ACHN (cell line): ENCODE measurements at regions not wholly inside any gene's neighbourhood (a gene's known extent, or its start where the extent isn't known, plus 50 kb on each side); places are given as distances from the start of the nearest gene placed in this dataset.

ENCODE experiments used
- DNase-seq: peaks from one replicate; pipeline ENCODE4 v3.0.0-alpha.2; 2015
- in situ Hi-C: cut with HindIII; loops from 2 replicates; pipeline ENCODE4 v1.10.0; 2017; ENCODE audit warnings: low sequenced_read_pairs, low pct_ligation_motif_present, low pct_unique_long_range_greater_than_20kb

- in situ Hi-C loops: no loop called here
- no peak for DNase-seq
Observed at GRCh38 chr13:97165502-97166425, 56.4 kb upstream of the MBNL2 start.

GRCh38 chr13:97171136-97171535 lies 51.0 kb upstream of the MBNL2 start:
- no peak for DNase-seq
- in situ Hi-C loops: no loop called here
